ENCODE measurements at regions not wholly inside any gene's neighbourhood (a gene's known extent, or its start where the extent isn't known, plus 50 kb on each side); places are given as distances from the start of the nearest gene placed in this dataset.

GRCh38 chr12:100706033-100706432 is 88.5 kb upstream of the ANO4 start:
- no peak for TF ChIP-seq CTCF (IDR thresholded peaks at IDR 0.05 in 4 of 5, conservative IDR thresholded peaks at IDR 0.05 in 1 of 5)
- no peak for TF ChIP-seq POLR2A (IDR thresholded peaks at IDR 0.05)

Data from gastrocnemius medialis (tissue), 4 donors.